WTC11 (cell line): ENCODE measurements at regions not wholly inside any gene's neighbourhood (a gene's known extent, or its start where the extent isn't known, plus 50 kb on each side); places are given as distances from the start of the nearest gene placed in this dataset.

Experiments
- CTCF ChIP-seq: fragments of 200-600 bp; IDR thresholded peaks from 2 replicates; pipeline ENCODE4 v1.8.0; 2022; ENCODE audit warnings: antibody characterized with exemption
- ESRRA ChIP-seq: sonication (generic); formaldehyde crosslinking; IDR thresholded peaks from 2 replicates; pipeline ENCODE4 v1.8.1; 2022; ENCODE audit warnings: mild to moderate bottlenecking, missing genetic modification reagents, borderline replicate concordance
- FOXP1 ChIP-seq: sonication (generic); formaldehyde crosslinking; IDR thresholded peaks from 2 replicates; pipeline ENCODE4 v1.8.0; 2022; ENCODE audit warnings: missing genetic modification reagents, mild to moderate bottlenecking, moderate library complexity, borderline replicate concordance
- MYBL2 ChIP-seq: sonication (generic); formaldehyde crosslinking; IDR thresholded peaks from 2 replicates; pipeline ENCODE4 v1.8.1; 2023; ENCODE audit warnings: mild to moderate bottlenecking, moderate library complexity, missing genetic modification reagents
- NFE2L1 ChIP-seq: sonication (generic); formaldehyde crosslinking; IDR thresholded peaks from 2 replicates; pipeline ENCODE4 v1.8.1; 2023; ENCODE audit warnings: missing genetic modification reagents
- NFYB ChIP-seq: sonication (generic); formaldehyde crosslinking; conservative IDR thresholded peaks from 2 replicates; pipeline ENCODE4 v1.8.0; 2022; ENCODE audit warnings: low read depth, missing genetic modification reagents
- TF ChIP-seq, protein P1 (sequence below): sonication (generic); formaldehyde crosslinking; conservative IDR thresholded peaks from 2 replicates; pipeline ENCODE4 v1.8.1; 2023; ENCODE audit warnings: mild to moderate bottlenecking, low read depth, missing genetic modification reagents, moderate library complexity

DNA sequence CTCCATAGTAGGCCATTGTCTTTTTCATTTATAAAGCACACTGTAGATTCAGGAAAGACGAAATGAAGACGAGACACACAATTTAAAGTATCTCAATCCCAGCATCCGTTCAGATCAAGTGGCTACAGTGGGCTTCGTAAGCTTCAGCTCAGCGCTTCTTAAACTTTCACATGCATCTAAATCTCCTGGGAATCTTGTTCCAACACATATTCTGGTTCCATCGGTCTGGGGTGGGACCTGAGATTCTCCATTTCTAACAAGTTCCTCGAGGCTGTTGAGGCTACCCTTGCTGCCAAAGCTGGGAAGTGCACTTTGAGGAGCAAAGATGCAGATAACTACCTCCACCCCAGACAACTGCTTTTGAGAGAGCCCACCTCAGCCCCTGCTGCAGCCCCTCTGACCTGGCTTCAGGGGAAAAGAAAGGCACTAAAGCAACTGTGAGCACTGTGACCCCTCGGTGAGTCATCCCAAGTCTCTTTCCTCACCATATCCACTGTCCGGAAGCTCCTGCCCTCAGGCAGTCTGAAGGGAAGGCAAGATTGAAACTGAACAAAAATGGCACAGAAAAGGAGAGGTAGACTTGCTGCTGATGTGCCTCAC, 201.1 kb upstream of the FBXO11 start:
- TF ChIP-seq CTCF (no peak), FOXP1 (CRISPR knock-in tag) (no peak), MYBL2 (CRISPR knock-in tag) (no peak), ESRRA (CRISPR knock-in tag) (no peak), NFYB (CRISPR knock-in tag) (no peak), NFE2L1 (CRISPR knock-in tag) (no peak)
- TF ChIP-seq, protein P1, sequence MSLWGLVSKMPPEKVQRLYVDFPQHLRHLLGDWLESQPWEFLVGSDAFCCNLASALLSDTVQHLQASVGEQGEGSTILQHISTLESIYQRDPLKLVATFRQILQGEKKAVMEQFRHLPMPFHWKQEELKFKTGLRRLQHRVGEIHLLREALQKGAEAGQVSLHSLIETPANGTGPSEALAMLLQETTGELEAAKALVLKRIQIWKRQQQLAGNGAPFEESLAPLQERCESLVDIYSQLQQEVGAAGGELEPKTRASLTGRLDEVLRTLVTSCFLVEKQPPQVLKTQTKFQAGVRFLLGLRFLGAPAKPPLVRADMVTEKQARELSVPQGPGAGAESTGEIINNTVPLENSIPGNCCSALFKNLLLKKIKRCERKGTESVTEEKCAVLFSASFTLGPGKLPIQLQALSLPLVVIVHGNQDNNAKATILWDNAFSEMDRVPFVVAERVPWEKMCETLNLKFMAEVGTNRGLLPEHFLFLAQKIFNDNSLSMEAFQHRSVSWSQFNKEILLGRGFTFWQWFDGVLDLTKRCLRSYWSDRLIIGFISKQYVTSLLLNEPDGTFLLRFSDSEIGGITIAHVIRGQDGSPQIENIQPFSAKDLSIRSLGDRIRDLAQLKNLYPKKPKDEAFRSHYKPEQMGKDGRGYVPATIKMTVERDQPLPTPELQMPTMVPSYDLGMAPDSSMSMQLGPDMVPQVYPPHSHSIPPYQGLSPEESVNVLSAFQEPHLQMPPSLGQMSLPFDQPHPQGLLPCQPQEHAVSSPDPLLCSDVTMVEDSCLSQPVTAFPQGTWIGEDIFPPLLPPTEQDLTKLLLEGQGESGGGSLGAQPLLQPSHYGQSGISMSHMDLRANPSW (CRISPR knock-in tag): no peak
